CD4-positive, CD25-positive, alpha-beta regulatory T cell (primary cell): ENCODE measurements at regions not wholly inside any gene's neighbourhood (a gene's known extent, or its start where the extent isn't known, plus 50 kb on each side); places are given as distances from the start of the nearest gene placed in this dataset.

ENCODE experiments used
- ATAC-seq, 2 donors: fragments of 150-1000 bp; cut with Tn5 transposase; one replicate each; pipeline ENCODE4 v1.10.0; 2021; ENCODE audit warnings: low read depth in 2 of 2, moderate number of reproducible peaks in 2 of 2, moderate library complexity in 1 of 2
- DNase-seq, 3 donors: peaks; one replicate each; pipeline versions ENCODE4 v3.0.0 to v3.0.0-alpha.2; 2012 to 2022; ENCODE audit warnings: mixed read lengths in 1 of 3
- H3K27ac ChIP-seq: one replicate; pipeline ENCODE4 v1.7.0; 2013; ENCODE audit warnings: mild to moderate bottlenecking, low read length; ENCODE audit not compliant: insufficient read depth, poor library complexity, severe bottlenecking
- H3K27me3 ChIP-seq: one replicate; pipeline ENCODE4 v1.7.0; 2013; ENCODE audit warnings: low read length; ENCODE audit not compliant: control insufficient read depth, insufficient read depth
- H3K36me3 ChIP-seq: one replicate; pipeline ENCODE4 v1.7.0; 2013; ENCODE audit warnings: mild to moderate bottlenecking, low read length, moderate library complexity; ENCODE audit not compliant: control insufficient read depth, insufficient read depth
- H3K4me1 ChIP-seq: 2 replicates; pipeline ENCODE4 v1.7.0; 2013; ENCODE audit warnings: mild to moderate bottlenecking, low read length; ENCODE audit not compliant: insufficient read depth, control insufficient read depth, poor library complexity, severe bottlenecking
- H3K4me3 ChIP-seq: one replicate; pipeline ENCODE4 v1.7.0; 2013; ENCODE audit warnings: low read depth, mild to moderate bottlenecking, low read length, moderate library complexity
- H3K9me3 ChIP-seq, 2 experiments: 1 replicate in 1 of 2; 2 replicates in 1 of 2; pipeline ENCODE4 v1.7.0; 2013; ENCODE audit warnings: low read length in 2 of 2, mild to moderate bottlenecking in 1 of 2, moderate library complexity in 1 of 2; ENCODE audit not compliant: control insufficient read depth in 2 of 2
- H3K27ac Mint-ChIP-seq, 3 donors: one replicate each; pipeline ENCODE4 v1.8.0; 2020 to 2022; ENCODE audit warnings: mild to moderate bottlenecking in 3 of 3, mixed read lengths in 3 of 3, moderate library complexity in 2 of 3
- H3K27me3 Mint-ChIP-seq: one replicate; pipeline ENCODE4 v1.8.0; 2022; ENCODE audit warnings: mild to moderate bottlenecking, mixed read lengths
- H3K36me3 Mint-ChIP-seq: one replicate; pipeline ENCODE4 v1.8.0; 2020; ENCODE audit warnings: mixed read lengths
- H3K4me1 Mint-ChIP-seq, 4 donors: one replicate each; pipeline ENCODE4 v1.8.0; 2020 to 2022; ENCODE audit warnings: mixed read lengths in 4 of 4, mild to moderate bottlenecking in 1 of 4
- H3K4me3 Mint-ChIP-seq, 4 donors: one replicate each; pipeline ENCODE4 v1.8.0; 2020 to 2022; ENCODE audit warnings: mild to moderate bottlenecking in 4 of 4, mixed read lengths in 4 of 4, moderate library complexity in 3 of 4
- H3K9me3 Mint-ChIP-seq, 7 donors: one replicate each; pipeline ENCODE4 v1.8.0; 2020 to 2022; ENCODE audit warnings: mixed read lengths in 7 of 7, mild to moderate bottlenecking in 3 of 7, moderate library complexity in 2 of 7

GRCh38 chr13:65460136-65460535 lies 1770.0 kb downstream of the PCDH9 start:
- no peaks in the 10 kb centered on the region for H3K36me3 Mint-ChIP-seq
- H3K36me3 ChIP-seq = no peaks in the 10 kb centered on the region
- no peak overlapping the region for H3K4me3 ChIP-seq
- no peak overlapping the region for H3K27ac Mint-ChIP-seq
- no peak overlapping the region for H3K4me3 Mint-ChIP-seq
- no peaks in the 10 kb centered on the region for H3K27me3 Mint-ChIP-seq
- H3K27ac ChIP-seq = no peak overlapping the region
- peaks cover 0 to 28% (median 9%) of the 10 kb centered on the region in 7 donors for H3K9me3 Mint-ChIP-seq
- H3K9me3 ChIP-seq = peaks cover 0 to 6% of the 10 kb centered on the region in 2 experiments
- H3K4me1 ChIP-seq = no peaks in the 10 kb centered on the region
- ATAC-seq (no peak), DNase-seq (no peak)
- H3K27me3 ChIP-seq = no peaks in the 10 kb centered on the region
- H3K4me1 Mint-ChIP-seq = no peaks in the 10 kb centered on the region

- ATAC-seq (no peak), DNase-seq (no peak)
- Mint-ChIP-seq H3K27ac (no peak overlapping the region), H3K36me3 (no peaks in the 10 kb centered on the region), H3K4me1 (no peaks in the 10 kb centered on the region), H3K27me3 (no peaks in the 10 kb centered on the region), H3K4me3 (no peak overlapping the region), H3K9me3 (peaks cover 0 to 12% (median 3%) of the 10 kb centered on the region in 7 donors)
- peaks cover 0 to 6% of the 10 kb centered on the region in 2 experiments for H3K9me3 ChIP-seq
- H3K4me1 ChIP-seq = no peaks in the 10 kb centered on the region
- H3K36me3 ChIP-seq = no peaks in the 10 kb centered on the region
- no peak overlapping the region for H3K27ac ChIP-seq
- H3K27me3 ChIP-seq = no peaks in the 10 kb centered on the region
- H3K4me3 ChIP-seq = no peak overlapping the region
Observed at GRCh38 chr13:65456150-65456912, 1773.8 kb downstream of the PCDH9 start.

- Histone ChIP-seq H3K4me1 (no peaks in the 10 kb centered on the region), H3K4me3 (no peak overlapping the region), H3K27ac (no peak overlapping the region), H3K27me3 (no peaks in the 10 kb centered on the region), H3K36me3 (no peaks in the 10 kb centered on the region), H3K9me3 (peaks cover 0 to 6% of the 10 kb centered on the region in 2 experiments)
- H3K4me1 Mint-ChIP-seq = no peaks in the 10 kb centered on the region
- no peak for DNase-seq
- no peak for ATAC-seq
- peaks cover 0 to 16% (median 3%) of the 10 kb centered on the region in 7 donors for H3K9me3 Mint-ChIP-seq
- H3K27me3 Mint-ChIP-seq = no peaks in the 10 kb centered on the region
- no peak overlapping the region for H3K27ac Mint-ChIP-seq
- H3K4me3 Mint-ChIP-seq = no peak overlapping the region
- H3K36me3 Mint-ChIP-seq = no peaks in the 10 kb centered on the region
Observed at GRCh38 chr13:65454403-65454802, 1775.7 kb downstream of the PCDH9 start.

GRCh38 chr13:65453982-65454381 lies 1776.2 kb downstream of the PCDH9 start:
- H3K27me3 Mint-ChIP-seq = no peaks in the 10 kb centered on the region
- H3K4me1 Mint-ChIP-seq = no peaks in the 10 kb centered on the region
- no peaks in the 10 kb centered on the region for H3K36me3 Mint-ChIP-seq
- H3K4me1 ChIP-seq = no peaks in the 10 kb centered on the region
- no peak overlapping the region for H3K27ac ChIP-seq
- no peak for DNase-seq
- H3K36me3 ChIP-seq = no peaks in the 10 kb centered on the region
- no peaks in the 10 kb centered on the region for H3K27me3 ChIP-seq
- H3K27ac Mint-ChIP-seq = no peak overlapping the region
- no peak overlapping the region for H3K4me3 ChIP-seq
- no peak overlapping the region for H3K4me3 Mint-ChIP-seq
- peaks cover 0 to 16% (median 3%) of the 10 kb centered on the region in 7 donors for H3K9me3 Mint-ChIP-seq
- H3K9me3 ChIP-seq = peaks cover 0 to 3% of the 10 kb centered on the region in 2 experiments
- no peak for ATAC-seq

- ATAC-seq = no peak
- DNase-seq = no peak
Observed at GRCh38 chr13:65445340-65445739, 1784.8 kb downstream of the PCDH9 start.

GRCh38 chr13:65435590-65435989 lies 1794.5 kb downstream of the PCDH9 start:
- no peaks in the 10 kb centered on the region for H3K27me3 ChIP-seq
- Mint-ChIP-seq H3K27ac (peak overlapping the region in 1 of 3 donors; percentile 5), H3K9me3 (peaks cover 0 to 30% (median 10%) of the 10 kb centered on the region in 7 donors), H3K36me3 (no peaks in the 10 kb centered on the region), H3K4me3 (no peak overlapping the region), H3K4me1 (no peaks in the 10 kb centered on the region), H3K27me3 (no peaks in the 10 kb centered on the region)
- no peak overlapping the region for H3K27ac ChIP-seq
- H3K4me1 ChIP-seq = no peaks in the 10 kb centered on the region
- no peak for DNase-seq
- no peak for ATAC-seq
- H3K4me3 ChIP-seq = no peak overlapping the region
- H3K9me3 ChIP-seq = peaks cover 0 to 6% of the 10 kb centered on the region in 2 experiments
- H3K36me3 ChIP-seq = no peaks in the 10 kb centered on the region

More at GRCh38 chr13:65445340-65445739, 1784.8 kb downstream of the PCDH9 start:
- Histone ChIP-seq H3K4me3 (no peak overlapping the region), H3K27me3 (no peaks in the 10 kb centered on the region), H3K27ac (no peak overlapping the region), H3K4me1 (no peaks in the 10 kb centered on the region), H3K36me3 (no peaks in the 10 kb centered on the region), H3K9me3 (peaks cover 0 to 20% of the 10 kb centered on the region in 2 experiments)
- H3K4me1 Mint-ChIP-seq = no peaks in the 10 kb centered on the region
- peaks cover 0 to 55% (median 10%) of the 10 kb centered on the region in 7 donors for H3K9me3 Mint-ChIP-seq
- no peaks in the 10 kb centered on the region for H3K36me3 Mint-ChIP-seq
- no peak overlapping the region for H3K27ac Mint-ChIP-seq
- no peaks in the 10 kb centered on the region for H3K27me3 Mint-ChIP-seq
- H3K4me3 Mint-ChIP-seq = no peak overlapping the region

GRCh38 chr13:65417953-65418352 lies 1812.2 kb downstream of the PCDH9 start:
- Histone ChIP-seq H3K27ac (no peak overlapping the region), H3K4me3 (no peak overlapping the region), H3K9me3 (peaks cover 0 to 4% of the 10 kb centered on the region in 2 experiments), H3K36me3 (no peaks in the 10 kb centered on the region), H3K27me3 (no peaks in the 10 kb centered on the region), H3K4me1 (no peaks in the 10 kb centered on the region)
- peaks cover 3 to 38% (median 9%) of the 10 kb centered on the region in 7 donors for H3K9me3 Mint-ChIP-seq
- H3K36me3 Mint-ChIP-seq = no peaks in the 10 kb centered on the region
- no peaks in the 10 kb centered on the region for H3K4me1 Mint-ChIP-seq
- no peaks in the 10 kb centered on the region for H3K27me3 Mint-ChIP-seq
- H3K27ac Mint-ChIP-seq = no peak overlapping the region
- no peak overlapping the region for H3K4me3 Mint-ChIP-seq
- ATAC-seq (no peak), DNase-seq (no peak)

GRCh38 chr13:65416784-65417183 lies 1813.4 kb downstream of the PCDH9 start:
- Mint-ChIP-seq H3K27me3 (no peaks in the 10 kb centered on the region), H3K27ac (no peak overlapping the region), H3K36me3 (no peaks in the 10 kb centered on the region), H3K9me3 (peaks cover 3 to 38% (median 9%) of the 10 kb centered on the region in 7 donors), H3K4me1 (no peaks in the 10 kb centered on the region), H3K4me3 (no peak overlapping the region)
- no peaks in the 10 kb centered on the region for H3K4me1 ChIP-seq
- H3K27me3 ChIP-seq = no peaks in the 10 kb centered on the region
- peaks cover 0 to 4% of the 10 kb centered on the region in 2 experiments for H3K9me3 ChIP-seq
- H3K27ac ChIP-seq = no peak overlapping the region
- H3K4me3 ChIP-seq = no peak overlapping the region
- DNase-seq (no peak), ATAC-seq (no peak)
- no peaks in the 10 kb centered on the region for H3K36me3 ChIP-seq
